ENCODE measurements at regions not wholly inside any gene's neighbourhood (a gene's known extent, or its start where the extent isn't known, plus 50 kb on each side); places are given as distances from the start of the nearest gene placed in this dataset.

GRCh38 chr1:235023711-235024439, 104.8 kb downstream of the TOMM20 start:
- Mint-ChIP-seq H3K27me3 (ENCODE audit: low read depth) (peaks cover 9% of the 10 kb centered on the region), H3K36me3 (ENCODE audit: insufficient read depth in 1 of 3, low read depth in 3 of 3) (peaks cover 3 to 9% (median 6%) of the 10 kb centered on the region in 3 experiments; a peak in 3 of 7 replicates), H3K4me1 (peaks cover 25 to 37% of the 10 kb centered on the region in 2 experiments), H3K9me3 (peaks cover 3 to 8% of the 10 kb centered on the region in 2 experiments; a peak in 4 of 5 replicates), H3K4me3 (no peak overlapping the region; a peak in 1 of 5 replicates), H3K27ac (peak overlapping the region in 1 of 3 experiments; percentile 74; a peak in 1 of 7 replicates)
- no peak overlapping the region for H3K14ac ChIP-seq (ENCODE audit: insufficient read depth, low read length)
- no peak for DNase-seq
- no peaks in the 10 kb centered on the region for H3K79me2 ChIP-seq (ENCODE audit: insufficient read depth, low read length)
- H4K8ac ChIP-seq (replicated peaks; ENCODE audit: insufficient read length, low read depth, low read length) = no peak overlapping the region
- no peak overlapping the region for H2AFZ ChIP-seq (ENCODE audit: low read length)
- no peak overlapping the region for H2BK20ac ChIP-seq (ENCODE audit: low read depth, low read length, poor library complexity, severe bottlenecking)
- H3K23ac ChIP-seq (ENCODE audit: insufficient read length, low read depth, low read length) = no peak overlapping the region
- H3K9me3 ChIP-seq (ENCODE audit: control insufficient read depth, low read depth, low read length) = no peaks in the 10 kb centered on the region
- WGBS (ENCODE audit: extremely low coverage, insufficient read length, low lambda C conversion rate) = no CpG with 5 or more reads among the region's 10 CpGs
- H3T11ph ChIP-seq (ENCODE audit: low read length) = no peak overlapping the region
- no peaks in the 10 kb centered on the region for H3K79me1 ChIP-seq (ENCODE audit: insufficient read depth, low read depth, low read length, poor library complexity, severe bottlenecking)
- H3K4ac ChIP-seq (ENCODE audit: low read depth, low read length) = no peak overlapping the region
- no peaks in the 10 kb centered on the region; the same call in 1 of the 2 replicates for H3K27me3 ChIP-seq (ENCODE audit: insufficient read depth, low read length)
- H3K56ac ChIP-seq (ENCODE audit: insufficient read length, low read depth, low read length) = no peak overlapping the region
- no peak overlapping the region for H3K9ac ChIP-seq (ENCODE audit: extremely low read depth, insufficient read length, low read length)
- no peaks in the 10 kb centered on the region for H3K23me2 ChIP-seq (ENCODE audit: insufficient read length, low read depth, low read length, poor library complexity, severe bottlenecking)
- TF ChIP-seq CTCF (conservative IDR thresholded peaks at IDR 0.05) = no peak
- H3K4me2 ChIP-seq (ENCODE audit: insufficient read depth, insufficient read length, low read length) = no peak overlapping the region
- H4K20me1 ChIP-seq (ENCODE audit: control insufficient read depth, insufficient read depth, insufficient read length) = no peaks in the 10 kb centered on the region
- no peak overlapping the region for H4K91ac ChIP-seq (ENCODE audit: insufficient read length, low read depth, low read length)
- H3K4me1 ChIP-seq (ENCODE audit: insufficient read depth, low read length) = no peaks in the 10 kb centered on the region; the same call in 1 of the 2 replicates
- no peak overlapping the region for H2BK12ac ChIP-seq (ENCODE audit: insufficient read length, low read depth, low read length)
- H2AK5ac ChIP-seq (ENCODE audit: insufficient read length, low read length) = no peak overlapping the region
- no peak overlapping the region for H2BK15ac ChIP-seq (ENCODE audit: low read depth, low read length)
- H3K27ac ChIP-seq (ENCODE audit: insufficient read length, low read depth, low read length) = no peak overlapping the region
- H3K18ac ChIP-seq (ENCODE audit: insufficient read length, low read depth, low read length) = no peak overlapping the region
- no peak overlapping the region for H2BK120ac ChIP-seq (ENCODE audit: low read depth, low read length, poor library complexity, severe bottlenecking)
- no peak overlapping the region for H2BK5ac ChIP-seq (ENCODE audit: insufficient read length, low read length)
- H4K5ac ChIP-seq (ENCODE audit: insufficient read length, low read depth, low read length) = no peak overlapping the region

Data from H9 (cell line).